ENCODE measurements at regions not wholly inside any gene's neighbourhood (a gene's known extent, or its start where the extent isn't known, plus 50 kb on each side); places are given as distances from the start of the nearest gene placed in this dataset.

DNA sequence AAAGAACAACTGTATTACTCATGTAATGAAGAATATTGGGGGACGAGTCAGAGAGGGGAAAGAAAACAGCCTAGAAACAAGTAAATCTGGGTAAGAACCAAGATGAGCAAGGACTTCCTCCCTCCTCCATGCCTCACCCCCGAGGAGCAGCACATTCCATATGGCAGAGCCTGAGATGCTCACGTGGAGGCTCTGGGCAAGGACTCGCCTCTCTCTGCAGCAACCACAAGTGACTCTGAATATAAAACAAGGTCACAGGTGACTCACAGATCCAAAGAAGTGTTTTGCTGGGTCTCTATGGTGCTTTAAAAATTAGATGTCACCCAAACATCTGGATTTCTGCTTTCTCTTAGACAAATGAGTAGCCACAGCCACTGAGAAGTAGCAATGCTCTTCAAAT, 453.0 kb upstream of the SULF2 start:
- no peak for TF ChIP-seq SUZ12 (IDR thresholded peaks at IDR 0.05)
- TF ChIP-seq L3MBTL2 (conservative IDR thresholded peaks at IDR 0.05): no peak
- TF ChIP-seq ARNT (IDR thresholded peaks at IDR 0.05): no peak
- TF ChIP-seq FOXA1 (IDR thresholded peaks at IDR 0.05): no peak
- no peak for TF ChIP-seq SP1 (IDR thresholded peaks at IDR 0.05)
- no peak for TF ChIP-seq CTBP1 (IDR thresholded peaks at IDR 0.05; ENCODE audit: borderline replicate concordance)

Measured in HEK293T (cell line).